ENCODE measurements at regions not wholly inside any gene's neighbourhood (a gene's known extent, or its start where the extent isn't known, plus 50 kb on each side); places are given as distances from the start of the nearest gene placed in this dataset.

DNA sequence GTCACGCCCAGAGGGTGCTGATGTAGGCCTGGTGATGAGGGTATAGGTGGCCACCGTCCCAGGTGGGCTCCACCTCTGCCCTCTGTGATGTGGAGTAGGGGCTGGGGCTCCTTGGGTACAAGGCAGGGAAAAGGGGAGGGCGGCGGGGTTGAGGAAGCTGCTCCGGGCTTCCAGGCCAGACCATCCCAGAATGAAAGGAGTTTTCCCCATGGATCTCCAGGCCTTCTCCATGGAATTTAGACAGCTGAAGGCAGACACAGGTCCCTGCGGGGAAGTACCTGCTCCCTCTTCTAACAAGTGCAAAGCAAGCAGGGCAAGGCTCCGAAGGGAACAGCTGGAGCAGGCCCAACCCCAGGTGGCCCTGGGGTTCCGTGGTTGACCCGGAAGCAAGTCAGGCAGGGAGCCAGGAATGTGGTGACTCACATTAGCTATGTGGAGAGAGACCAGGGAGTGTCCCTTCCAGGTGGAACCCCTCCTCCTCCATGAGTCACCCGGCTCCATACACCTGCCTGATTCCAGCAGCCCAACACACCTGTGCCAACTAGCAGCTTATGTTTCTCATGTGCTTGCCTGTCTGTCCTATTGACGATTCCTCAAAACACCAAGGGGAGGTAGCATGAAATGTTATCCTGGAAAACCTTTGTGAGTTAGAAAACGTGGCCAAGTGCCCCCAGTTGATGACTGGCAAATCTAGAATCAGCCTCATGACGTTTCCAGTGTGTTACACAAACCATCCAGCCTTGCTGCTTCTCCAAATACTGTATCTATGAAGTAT, 59.7 kb upstream of the SNX9 start:
- H3K36me3 ChIP-seq (ENCODE audit: insufficient read depth, low read length) = no peaks in the 10 kb centered on the region
- peaks cover 71% of the 10 kb centered on the region for H3K4me1 Mint-ChIP-seq (ENCODE audit: low read depth)
- H3K4me1 ChIP-seq (ENCODE audit: insufficient read depth, low read length) = peaks cover 60% of the 10 kb centered on the region
- H3K27ac Mint-ChIP-seq = peak overlapping the region; percentile 92
- ChIA-PET CTCF (interaction anchor here (0.9 to 1.7 kb wide), 6 partner anchors 56 to 263 kb away, joined by 3 to 11 read pairs (median 4); no protein-coding TSS in a partner anchor), POLR2A (interaction anchor here (0.6 to 2.9 kb wide), 12 partner anchors 8 to 232 kb away, joined by 3 to 21 read pairs (median 6); no protein-coding TSS in a partner anchor)
- TF ChIP-seq, protein P1, sequence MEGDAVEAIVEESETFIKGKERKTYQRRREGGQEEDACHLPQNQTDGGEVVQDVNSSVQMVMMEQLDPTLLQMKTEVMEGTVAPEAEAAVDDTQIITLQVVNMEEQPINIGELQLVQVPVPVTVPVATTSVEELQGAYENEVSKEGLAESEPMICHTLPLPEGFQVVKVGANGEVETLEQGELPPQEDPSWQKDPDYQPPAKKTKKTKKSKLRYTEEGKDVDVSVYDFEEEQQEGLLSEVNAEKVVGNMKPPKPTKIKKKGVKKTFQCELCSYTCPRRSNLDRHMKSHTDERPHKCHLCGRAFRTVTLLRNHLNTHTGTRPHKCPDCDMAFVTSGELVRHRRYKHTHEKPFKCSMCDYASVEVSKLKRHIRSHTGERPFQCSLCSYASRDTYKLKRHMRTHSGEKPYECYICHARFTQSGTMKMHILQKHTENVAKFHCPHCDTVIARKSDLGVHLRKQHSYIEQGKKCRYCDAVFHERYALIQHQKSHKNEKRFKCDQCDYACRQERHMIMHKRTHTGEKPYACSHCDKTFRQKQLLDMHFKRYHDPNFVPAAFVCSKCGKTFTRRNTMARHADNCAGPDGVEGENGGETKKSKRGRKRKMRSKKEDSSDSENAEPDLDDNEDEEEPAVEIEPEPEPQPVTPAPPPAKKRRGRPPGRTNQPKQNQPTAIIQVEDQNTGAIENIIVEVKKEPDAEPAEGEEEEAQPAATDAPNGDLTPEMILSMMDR (IDR thresholded peaks at IDR 0.05) = no peak
- H3K27ac ChIP-seq (ENCODE audit: low read depth in 1 of 2, low read length in 2 of 2) = peak overlapping the region; percentile 61
- no peaks in the 10 kb centered on the region for H3K27me3 Mint-ChIP-seq
- no peaks in the 10 kb centered on the region for H3K9me3 Mint-ChIP-seq
- H3K36me3 Mint-ChIP-seq (ENCODE audit: low read depth) = no peaks in the 10 kb centered on the region
- H3K4me3 Mint-ChIP-seq = peak overlapping the region; percentile 72
- no peak overlapping the region for H3K4me3 ChIP-seq (ENCODE audit: low read length)
- ATAC-seq (ENCODE audit: poor library complexity) (no peak), DNase-seq (peak in 5 of 14 experiments; percentile 25 to 66 (median 29))
- intact Hi-C loops (cut with DNase I, micrococcal nuclease) = no loop called here
- no peaks in the 10 kb centered on the region for H3K27me3 ChIP-seq (ENCODE audit: control insufficient read depth in 1 of 2, insufficient read depth in 2 of 2, low read length in 2 of 2)
- no peaks in the 10 kb centered on the region for H3K9me3 ChIP-seq (ENCODE audit: control insufficient read depth in 1 of 2, insufficient read depth in 1 of 2, low read length in 2 of 2)

DNA sequence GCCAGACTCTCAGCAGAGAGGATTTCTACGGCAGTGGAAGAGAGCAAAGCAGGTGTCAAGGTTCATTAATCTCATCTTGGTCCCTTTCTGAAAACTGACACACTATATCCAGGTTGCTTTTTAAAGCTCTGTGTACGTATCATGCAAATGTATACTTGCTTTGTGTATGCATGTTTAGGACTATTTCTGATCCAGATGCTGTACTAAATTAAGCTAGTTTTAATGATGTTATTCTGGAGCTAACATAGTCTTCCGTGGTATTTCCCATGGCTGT, 59.2 kb upstream of the SNX9 start:
- peak overlapping the region; percentile 61 for H3K27ac ChIP-seq (ENCODE audit: low read depth in 1 of 2, low read length in 2 of 2)
- H3K9me3 ChIP-seq (ENCODE audit: control insufficient read depth in 1 of 2, insufficient read depth in 1 of 2, low read length in 2 of 2) = no peaks in the 10 kb centered on the region
- Mint-ChIP-seq H3K4me3 (peak overlapping the region; percentile 72), H3K27ac (peak overlapping the region; percentile 92), H3K27me3 (no peaks in the 10 kb centered on the region), H3K9me3 (no peaks in the 10 kb centered on the region), H3K36me3 (ENCODE audit: low read depth) (no peaks in the 10 kb centered on the region), H3K4me1 (ENCODE audit: low read depth) (peaks cover 70% of the 10 kb centered on the region)
- ChIA-PET CTCF (interaction anchor here (1.2 to 1.7 kb wide), 4 partner anchors 55 to 262 kb away, joined by 3 to 11 read pairs (median 4); no protein-coding TSS in a partner anchor), POLR2A (interaction anchor here (0.8 to 2.9 kb wide), 12 partner anchors 8 to 218 kb away, joined by 3 to 21 read pairs (median 6); partner anchors contain the start of gene SYNJ2)
- H3K27me3 ChIP-seq (ENCODE audit: control insufficient read depth in 1 of 2, insufficient read depth in 2 of 2, low read length in 2 of 2) = no peaks in the 10 kb centered on the region
- intact Hi-C loops (cut with DNase I, micrococcal nuclease) = loop anchor here in 1 of 2 experiments (1.0 to 2.0 kb wide), 4 partner anchors 8 to 263 kb away; no protein-coding TSS in a partner anchor
- peaks cover 66% of the 10 kb centered on the region for H3K4me1 ChIP-seq (ENCODE audit: insufficient read depth, low read length)
- ATAC-seq (ENCODE audit: poor library complexity) (peak; percentile 2), DNase-seq (no peak)
- H3K36me3 ChIP-seq (ENCODE audit: insufficient read depth, low read length) = no peaks in the 10 kb centered on the region
- TF ChIP-seq, protein P1 (IDR thresholded peaks at IDR 0.05) = no peak
- H3K4me3 ChIP-seq (ENCODE audit: low read length) = peak overlapping the region; percentile 30

DNA sequence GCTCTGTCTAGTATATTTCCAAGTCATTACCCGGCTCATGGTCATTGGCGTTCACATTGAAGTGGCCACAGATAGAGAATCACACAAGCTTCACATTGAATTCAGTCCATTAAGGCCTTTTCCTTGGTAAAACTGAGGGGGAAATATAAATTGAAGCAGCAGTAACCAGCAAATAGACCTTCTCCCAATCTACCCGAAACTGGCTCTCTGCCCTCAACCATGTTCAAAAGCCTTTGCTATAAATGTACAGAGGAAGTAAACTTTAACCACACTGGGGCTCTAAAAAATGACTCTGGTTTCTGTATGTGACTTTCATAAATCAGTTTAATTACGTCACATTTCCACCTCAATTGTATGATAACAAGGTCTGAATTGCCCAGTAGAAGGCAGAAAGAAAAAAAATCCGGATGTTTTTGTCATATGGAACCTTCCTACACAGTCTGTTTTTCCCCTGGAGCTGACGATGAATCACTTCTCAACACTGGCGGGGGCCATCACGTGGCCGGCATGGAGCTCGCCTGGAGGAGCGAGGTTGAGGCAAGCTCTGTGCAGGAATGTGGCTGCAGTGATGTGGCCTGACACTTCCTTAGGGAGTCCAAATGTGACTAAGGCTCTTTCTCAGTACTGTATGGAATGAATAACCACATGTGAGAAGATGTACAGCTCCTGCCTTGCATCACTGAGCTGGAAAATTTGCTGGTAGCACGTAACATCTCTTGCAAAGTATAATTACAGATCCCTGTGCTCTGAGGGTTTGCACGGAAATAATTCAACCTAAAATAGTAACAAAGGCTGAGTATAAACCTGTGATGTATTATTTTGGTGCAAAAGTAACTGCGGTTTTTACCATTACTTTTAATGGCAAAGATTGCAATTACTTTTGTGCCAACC, 58.6 kb upstream of the SNX9 start:
- peaks cover 74% of the 10 kb centered on the region for H3K4me1 Mint-ChIP-seq (ENCODE audit: low read depth)
- H3K36me3 Mint-ChIP-seq (ENCODE audit: low read depth) = no peaks in the 10 kb centered on the region
- ChIA-PET CTCF (interaction anchor here (0.5 to 1.7 kb wide), 10 partner anchors 9 to 444 kb away, joined by 3 to 11 read pairs (median 3); no protein-coding TSS in a partner anchor), POLR2A (interaction anchor here (0.6 to 2.9 kb wide), 20 partner anchors 9 to 490 kb away, joined by 3 to 21 read pairs (median 4); partner anchors contain the start of gene SYNJ2)
- intact Hi-C loops (cut with DNase I, micrococcal nuclease) = loop anchor here in 1 of 2 experiments (1.0 to 2.0 kb wide), 4 partner anchors 8 to 262 kb away; no protein-coding TSS in a partner anchor
- Histone ChIP-seq H3K36me3 (ENCODE audit: insufficient read depth, low read length) (no peaks in the 10 kb centered on the region), H3K27ac (ENCODE audit: low read depth in 1 of 2, low read length in 2 of 2) (peak overlapping the region; percentile 61), H3K27me3 (ENCODE audit: control insufficient read depth in 1 of 2, insufficient read depth in 2 of 2, low read length in 2 of 2) (no peaks in the 10 kb centered on the region), H3K4me1 (ENCODE audit: insufficient read depth, low read length) (peaks cover 72% of the 10 kb centered on the region), H3K9me3 (ENCODE audit: control insufficient read depth in 1 of 2, insufficient read depth in 1 of 2, low read length in 2 of 2) (peaks cover 0 to under 1% of the 10 kb centered on the region in 2 experiments), H3K4me3 (ENCODE audit: low read length) (peak overlapping the region; percentile 30)
- H3K27me3 Mint-ChIP-seq = no peaks in the 10 kb centered on the region
- TF ChIP-seq, protein P1 (IDR thresholded peaks at IDR 0.05) = no peak
- ATAC-seq (ENCODE audit: poor library complexity) (peak; percentile 68), DNase-seq (peak; percentile 63 to 94 (median 78))
- H3K9me3 Mint-ChIP-seq = no peaks in the 10 kb centered on the region
- H3K27ac Mint-ChIP-seq = peak overlapping the region; percentile 92
- peak overlapping the region; percentile 72 for H3K4me3 Mint-ChIP-seq

Measured in CD4-positive, alpha-beta T cell (primary cell).